HTR-8/SVneo (cell line): ENCODE measurements at regions not wholly inside any gene's neighbourhood (a gene's known extent, or its start where the extent isn't known, plus 50 kb on each side); places are given as distances from the start of the nearest gene placed in this dataset.
"Not testable (repeated sequence)": the region's sequence is repeated elsewhere in the genome, so short reads cannot be mapped to it uniquely, and the experiment has no call there.

ENCODE experiments used
- DNase-seq: peaks from one replicate; pipeline ENCODE4 v3.0.0; 2011; ENCODE audit warnings: low spot score, mixed read lengths; ENCODE audit not compliant: insufficient read length
- FAIRE-seq: peaks from 2 replicates; lab custom pipeline; 2011; peaks lifted over from hg19 to GRCh38; lab: Jason Lieb, UNC

DNA sequence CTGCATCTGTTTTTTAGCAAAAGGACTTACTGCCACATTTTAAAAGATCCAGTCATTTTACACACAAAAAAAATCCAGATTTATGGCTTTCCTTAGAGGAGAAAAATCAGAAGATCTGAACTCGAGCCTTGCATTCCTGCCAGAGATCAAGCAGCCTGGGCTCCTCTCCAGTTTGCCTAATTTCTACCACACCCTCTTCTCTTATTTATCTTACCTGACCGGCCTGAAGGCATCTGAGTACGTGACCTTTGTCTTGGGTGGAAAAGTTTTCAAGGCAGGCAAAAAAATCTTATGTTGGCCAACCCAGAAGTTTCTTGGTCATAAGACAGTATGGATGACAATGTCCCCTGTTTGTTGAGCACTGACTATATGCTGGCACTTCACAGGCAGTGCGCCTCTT is 60.3 kb downstream of the CHRD start:
- no peak for DNase-seq
- FAIRE-seq = no peak

GRCh38 chr3:184441202-184441900 is 61.5 kb downstream of the CHRD start:
- DNase-seq (no peak), FAIRE-seq (no peak)

DNA sequence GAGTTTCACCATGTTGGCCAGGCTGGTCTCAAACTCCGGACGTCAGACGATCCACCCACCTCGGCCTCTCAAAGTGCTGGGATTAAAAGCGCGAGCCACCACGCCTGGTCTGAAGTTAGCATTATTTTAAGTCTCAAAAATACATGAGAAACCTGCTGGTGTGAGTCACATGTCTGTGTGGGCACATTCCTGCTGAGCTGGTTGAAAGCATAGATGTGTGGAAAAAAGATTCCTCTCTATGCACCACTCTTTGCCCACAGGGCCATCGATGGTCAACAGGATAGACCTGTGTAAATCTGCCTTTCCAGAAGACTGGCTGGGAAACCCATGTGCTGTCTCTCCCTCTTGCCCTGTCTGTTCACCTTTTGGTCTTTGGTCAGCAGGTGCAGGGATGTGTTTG is 63.5 kb downstream of the CHRD start:
- FAIRE-seq = no peak

DNA sequence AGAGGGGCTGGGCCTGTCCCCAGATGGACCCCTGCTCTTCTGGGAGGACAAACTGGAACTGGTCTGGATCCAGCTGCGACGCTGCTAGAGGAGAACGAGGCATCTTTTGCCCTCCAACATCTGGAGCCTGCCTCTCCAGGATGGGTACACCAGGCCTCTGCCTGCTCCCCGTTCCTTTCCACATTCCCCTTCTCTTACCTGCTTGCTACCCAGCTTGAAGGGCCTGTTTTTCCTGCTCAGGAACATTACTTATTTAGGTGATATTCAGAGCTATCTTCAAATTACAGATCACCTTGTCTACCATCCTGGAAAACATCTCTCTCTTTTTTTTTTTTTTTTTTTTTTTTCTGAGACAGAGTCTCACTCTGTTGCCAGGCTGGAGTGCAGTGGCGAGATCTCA is 64.0 kb downstream of the CHRD start:
- FAIRE-seq = no peak
- no peak for DNase-seq

More for the DNA sequence above, 63.5 kb downstream of the CHRD start:
- no peak for DNase-seq

DNA sequence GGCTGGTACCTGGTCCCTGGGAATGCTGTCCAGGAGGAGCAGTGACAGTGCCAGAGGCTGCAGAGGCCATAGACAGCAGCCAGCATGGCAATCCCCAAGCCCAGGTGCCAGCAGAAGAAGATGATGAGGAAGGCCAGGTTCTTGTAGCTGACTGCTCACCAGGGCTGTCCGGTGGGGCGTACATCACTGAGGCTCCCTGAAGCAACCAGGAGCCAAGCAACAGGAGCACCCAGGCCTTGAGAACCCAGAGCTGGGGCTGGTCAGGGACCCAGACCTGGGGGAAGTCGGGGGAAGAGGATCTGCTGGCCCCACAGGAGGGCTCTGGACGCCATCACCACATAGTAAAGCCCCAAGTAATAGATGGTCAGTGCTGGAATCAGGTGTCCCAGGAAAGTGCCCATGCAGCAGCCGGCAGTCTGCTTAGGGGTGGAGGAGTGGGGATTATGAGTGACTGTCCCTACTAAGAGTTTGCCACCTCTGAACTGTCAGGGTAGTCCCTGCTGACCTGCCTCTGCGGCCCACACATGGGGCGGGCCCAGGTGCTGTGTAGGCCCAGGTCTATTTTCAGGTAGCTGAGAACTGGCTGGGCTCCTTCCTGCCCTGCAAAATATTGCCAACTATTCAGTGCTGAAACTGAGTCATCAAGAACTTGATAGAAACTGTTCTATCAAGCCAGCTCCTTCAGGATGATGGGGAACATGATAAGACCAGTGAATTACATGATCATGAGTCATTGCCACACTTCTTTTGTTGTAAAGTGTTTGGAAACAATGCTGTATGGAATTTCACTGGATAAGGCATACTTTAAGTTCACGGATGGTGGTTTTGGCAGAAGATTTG is 68.7 kb downstream of the CHRD start:
- FAIRE-seq = peak; percentile 80
- peak; percentile 64 for DNase-seq

DNA sequence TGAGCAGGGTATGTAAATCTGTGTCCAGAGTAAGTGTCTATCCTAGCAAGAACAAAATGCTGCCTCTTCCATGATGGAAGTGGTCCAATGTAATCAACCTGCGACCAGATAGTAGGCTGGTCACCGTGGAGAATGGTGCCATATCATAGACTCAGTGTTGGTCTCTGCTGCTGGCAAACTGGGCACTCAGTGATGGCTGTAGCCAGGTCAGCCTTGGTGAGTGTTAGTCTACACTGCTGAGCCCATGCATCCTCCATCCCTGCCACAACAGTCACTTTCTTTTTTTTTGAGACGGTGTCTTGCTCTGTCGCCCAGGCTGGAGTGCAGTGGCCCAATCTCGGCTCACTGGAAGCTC is 69.3 kb downstream of the CHRD start:
- no peak for DNase-seq
- FAIRE-seq = no peak

GRCh38 chr3:184450547-184450946 is 70.7 kb downstream of the CHRD start:
- no peak for DNase-seq
- FAIRE-seq = no peak

GRCh38 chr3:184453296-184453695 is 73.4 kb downstream of the CHRD start:
- DNase-seq (no peak), FAIRE-seq (no peak)

- no peak for DNase-seq
- no peak for FAIRE-seq
These were observed 76.1 kb downstream of the CHRD start for GRCh38 chr3:184455991-184456390.

GRCh38 chr3:184456476-184456875 is 76.6 kb downstream of the CHRD start:
- no peak for FAIRE-seq
- no peak for DNase-seq

- FAIRE-seq = no peak
- DNase-seq = no peak
These were observed 77.5 kb downstream of the CHRD start for GRCh38 chr3:184457329-184457728.

DNA sequence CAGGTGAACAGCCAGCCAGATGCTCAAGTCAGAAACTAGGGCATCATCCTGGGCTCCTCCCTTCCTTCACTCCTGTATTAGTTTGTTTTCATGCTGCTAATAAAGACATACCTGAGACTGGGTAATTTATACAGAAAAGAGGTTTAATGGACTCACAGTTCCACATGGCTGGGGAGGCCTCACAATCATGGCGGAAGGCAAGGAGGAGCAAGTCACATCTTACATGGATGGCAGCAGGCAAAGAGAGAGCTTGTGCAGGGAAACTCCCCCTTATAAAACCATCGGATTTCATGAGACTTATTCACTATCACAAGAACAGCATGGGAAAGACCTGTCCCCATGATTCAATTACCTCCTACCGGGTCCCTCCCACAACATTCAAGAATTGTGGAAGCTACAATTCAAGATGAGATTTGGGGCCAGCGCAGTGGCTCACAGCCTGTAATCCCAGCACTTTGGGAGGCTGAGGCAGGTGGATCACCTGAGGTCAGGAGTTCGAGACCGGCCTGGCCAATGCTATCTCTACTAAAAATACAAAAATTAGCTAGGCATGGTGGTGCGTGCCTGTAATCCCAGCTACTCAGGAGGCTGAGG is 78.0 kb downstream of the CHRD start:
- FAIRE-seq = not testable (repeated sequence)

DNA sequence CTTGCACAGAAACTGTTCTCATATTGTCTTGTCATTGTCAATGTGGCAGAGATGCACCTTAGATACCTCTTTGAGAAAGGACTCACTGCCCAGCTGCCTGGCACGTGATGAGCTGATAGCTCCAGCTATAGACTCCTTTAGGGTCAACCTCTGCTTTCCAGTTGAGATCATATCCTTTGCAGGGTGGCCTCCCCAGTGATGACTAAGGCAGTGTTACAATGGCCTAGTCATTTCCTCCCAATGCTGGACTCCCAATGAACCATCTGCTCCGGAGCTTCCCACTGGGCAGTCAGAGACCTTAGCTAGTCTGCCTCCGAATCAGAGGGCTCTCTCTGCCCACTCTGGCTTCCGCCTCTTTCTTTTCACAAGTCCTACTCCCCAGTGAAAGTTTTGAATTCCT is 79.5 kb downstream of the CHRD start:
- no peak for FAIRE-seq
- no peak for DNase-seq

More for the DNA sequence above, 78.0 kb downstream of the CHRD start:
- DNase-seq = not testable (repeated sequence)

GRCh38 chr3:184460276-184460675 is 80.4 kb downstream of the CHRD start:
- DNase-seq = no peak
- no peak for FAIRE-seq

DNA sequence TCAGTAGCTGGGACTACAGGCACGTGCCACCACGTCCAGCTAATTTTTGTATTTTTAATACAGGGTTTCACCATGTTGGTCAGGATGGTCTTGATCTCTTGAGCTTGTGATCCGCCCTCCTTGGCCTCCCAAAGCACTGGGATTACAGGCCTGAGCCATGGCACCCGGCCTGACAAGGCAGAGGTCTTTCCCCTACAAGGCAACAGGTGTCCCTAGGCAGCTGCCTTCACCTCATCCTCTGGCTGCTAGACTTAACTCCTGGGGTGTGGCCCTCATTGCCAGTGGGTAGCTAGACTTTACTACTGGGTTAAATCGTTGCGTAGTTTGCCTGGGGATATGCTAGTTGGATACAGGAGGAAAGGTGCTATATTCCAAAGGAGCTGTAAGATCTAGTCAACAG is 81.4 kb downstream of the CHRD start:
- FAIRE-seq (no peak), DNase-seq (no peak)

DNA sequence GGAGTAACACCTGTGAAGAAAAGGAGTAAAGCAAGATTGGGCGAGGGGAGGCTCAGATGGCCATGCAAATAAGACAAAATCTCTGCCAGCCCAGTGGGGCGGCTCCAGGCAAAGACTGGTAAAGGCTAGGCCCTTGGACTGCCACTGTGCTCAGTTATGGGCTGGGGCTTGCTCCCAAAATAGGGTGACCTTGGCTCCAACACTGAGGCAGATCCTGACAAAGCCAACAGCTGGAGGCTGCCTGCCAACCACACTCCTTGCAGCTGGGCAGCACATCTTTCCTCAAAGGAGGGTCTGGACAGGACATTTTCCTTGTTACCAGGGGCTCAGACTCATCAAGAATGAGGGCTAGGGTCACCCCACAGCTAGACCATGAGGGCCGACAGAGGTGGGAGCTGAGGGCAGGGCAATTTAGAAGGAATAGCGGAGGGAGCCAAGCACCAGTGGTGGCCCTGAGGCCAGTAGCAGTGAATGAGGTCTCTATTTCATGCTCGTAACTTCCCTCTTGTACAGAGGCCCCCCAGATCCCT is 86.1 kb downstream of the CHRD start:
- no peak for FAIRE-seq
- no peak for DNase-seq

- no peak for FAIRE-seq
- DNase-seq = no peak
These were observed 86.6 kb downstream of the CHRD start for GRCh38 chr3:184466413-184466960.

GRCh38 chr3:184467171-184467570 is 87.3 kb downstream of the CHRD start:
- FAIRE-seq (no peak), DNase-seq (no peak)

- FAIRE-seq (no peak), DNase-seq (no peak)
These were observed 90.7 kb downstream of the CHRD start for GRCh38 chr3:184470551-184470950.

DNA sequence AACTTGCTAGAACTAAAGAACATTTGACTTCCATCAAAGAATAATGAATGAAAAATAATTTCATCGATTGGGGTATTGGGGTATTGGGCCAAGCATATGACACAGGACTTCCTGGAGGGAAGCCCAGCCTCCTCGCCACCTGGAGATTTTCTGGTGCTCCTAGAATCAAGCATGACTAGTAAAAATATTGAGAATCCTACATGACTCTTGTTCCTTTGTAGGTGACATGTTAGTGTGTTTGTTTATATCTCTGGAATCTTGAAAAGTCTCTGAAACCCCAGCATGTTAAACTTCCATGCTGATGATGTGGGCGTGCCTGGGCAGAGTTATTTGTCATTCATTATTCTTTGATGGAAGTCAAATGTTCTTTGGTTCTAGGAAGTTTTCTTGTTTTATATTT is 90.1 kb upstream of the EPHB3 start:
- FAIRE-seq = no peak
- no peak for DNase-seq
